NCI-H2227 (cell line): ENCODE measurements at regions not wholly inside any gene's neighbourhood (a gene's known extent, or its start where the extent isn't known, plus 50 kb on each side); places are given as distances from the start of the nearest gene placed in this dataset.

ENCODE experiments used
- DNase-seq: peaks from one replicate; lab custom pipeline; 2025; ENCODE audit not compliant: unreplicated experiment; lab: John Stamatoyannopoulos, UW

DNA sequence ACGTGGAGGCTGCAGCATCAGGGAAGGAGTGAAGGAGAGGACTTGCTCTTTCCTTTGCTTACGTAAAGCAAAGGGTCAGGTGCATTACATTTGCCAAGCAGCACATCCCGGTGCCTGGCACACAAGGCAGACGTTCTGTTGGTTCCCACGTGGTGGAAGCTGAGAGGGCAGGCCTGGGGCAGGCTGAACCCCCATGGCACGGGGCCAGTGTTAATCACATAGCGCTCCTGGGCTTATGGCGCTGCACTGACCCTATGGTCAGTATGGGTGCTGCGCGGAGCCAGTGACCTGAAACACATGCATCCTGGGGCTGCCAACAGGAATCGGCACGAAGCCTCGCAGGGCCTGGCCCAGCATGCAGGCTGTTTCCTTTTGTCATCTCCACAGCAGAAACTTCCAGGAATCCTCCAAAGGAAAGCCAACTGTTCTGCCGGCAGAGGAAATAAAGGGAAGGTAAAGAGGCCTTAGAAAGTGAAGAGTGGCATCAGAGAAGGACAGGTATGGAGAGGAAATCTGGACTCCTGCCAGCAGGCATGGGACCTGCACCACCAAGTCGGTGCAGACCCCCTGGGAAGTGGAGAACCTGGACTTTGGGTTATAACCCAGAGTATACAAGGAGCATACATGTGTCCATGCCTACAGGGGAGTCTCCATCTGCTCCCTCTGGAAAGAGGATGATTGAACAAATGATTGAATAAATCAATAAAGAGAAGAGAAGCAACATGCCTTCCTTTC is 560.2 kb downstream of the TCERG1L start:
- no peak for DNase-seq

DNA sequence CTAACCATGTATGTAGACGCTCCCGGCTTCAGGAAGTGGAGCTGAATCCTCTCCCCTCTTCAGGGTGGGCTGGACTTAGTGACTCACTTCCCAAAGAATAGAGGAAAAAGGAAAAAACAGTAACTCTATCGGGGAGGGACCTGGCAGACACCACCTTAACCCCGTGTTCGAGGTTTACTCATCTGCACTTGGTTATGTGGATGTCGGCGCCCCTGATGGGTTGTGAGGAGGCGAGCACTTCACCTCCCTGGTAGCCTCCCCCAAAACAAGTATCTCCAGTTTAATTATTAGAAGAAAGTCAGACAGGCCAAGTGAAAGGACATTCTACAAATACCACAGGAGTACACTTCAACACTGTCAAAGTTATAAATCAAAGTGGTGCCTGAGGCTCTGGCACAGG is 559.7 kb downstream of the TCERG1L start:
- no peak for DNase-seq

DNA sequence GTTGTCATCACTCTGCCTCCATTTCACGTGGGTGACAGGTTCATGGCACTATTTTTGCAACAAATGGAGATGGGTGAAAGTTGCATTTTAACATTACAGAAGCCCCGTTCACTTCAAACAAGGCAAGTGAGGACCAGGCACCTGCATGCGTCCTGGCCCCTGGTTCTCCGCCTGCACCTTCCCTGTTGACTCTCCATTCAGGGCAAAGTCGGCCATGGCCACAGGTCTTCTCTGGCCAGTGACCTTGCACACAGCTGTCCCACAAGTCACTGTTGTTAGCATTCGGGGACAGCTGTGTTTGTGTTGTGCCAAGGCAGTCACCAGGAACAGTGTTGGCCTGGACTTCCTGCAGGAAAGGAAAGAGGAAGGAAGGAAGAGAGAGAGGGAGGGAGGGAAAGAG is 554.9 kb downstream of the TCERG1L start:
- no peak for DNase-seq

DNA sequence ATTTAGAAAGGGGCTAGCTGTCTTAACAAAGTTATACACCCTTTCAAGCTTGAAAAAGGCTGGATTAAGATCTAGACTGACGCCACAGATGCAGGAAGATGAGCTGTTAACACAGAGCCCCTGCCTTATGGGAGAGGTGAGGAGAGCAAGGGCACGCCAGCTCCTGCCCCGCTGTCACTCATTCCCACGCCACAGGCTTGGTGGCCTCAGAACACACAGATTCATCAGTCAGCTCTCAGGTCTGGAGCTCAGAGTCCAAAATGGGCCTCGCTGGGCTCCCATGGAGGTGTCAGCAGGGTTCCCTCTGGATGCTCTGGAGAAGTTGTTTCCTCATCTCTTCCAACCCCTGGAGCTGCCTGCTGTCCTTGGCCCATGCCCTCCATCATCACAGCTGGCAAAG is 554.2 kb downstream of the TCERG1L start:
- no peak for DNase-seq

DNA sequence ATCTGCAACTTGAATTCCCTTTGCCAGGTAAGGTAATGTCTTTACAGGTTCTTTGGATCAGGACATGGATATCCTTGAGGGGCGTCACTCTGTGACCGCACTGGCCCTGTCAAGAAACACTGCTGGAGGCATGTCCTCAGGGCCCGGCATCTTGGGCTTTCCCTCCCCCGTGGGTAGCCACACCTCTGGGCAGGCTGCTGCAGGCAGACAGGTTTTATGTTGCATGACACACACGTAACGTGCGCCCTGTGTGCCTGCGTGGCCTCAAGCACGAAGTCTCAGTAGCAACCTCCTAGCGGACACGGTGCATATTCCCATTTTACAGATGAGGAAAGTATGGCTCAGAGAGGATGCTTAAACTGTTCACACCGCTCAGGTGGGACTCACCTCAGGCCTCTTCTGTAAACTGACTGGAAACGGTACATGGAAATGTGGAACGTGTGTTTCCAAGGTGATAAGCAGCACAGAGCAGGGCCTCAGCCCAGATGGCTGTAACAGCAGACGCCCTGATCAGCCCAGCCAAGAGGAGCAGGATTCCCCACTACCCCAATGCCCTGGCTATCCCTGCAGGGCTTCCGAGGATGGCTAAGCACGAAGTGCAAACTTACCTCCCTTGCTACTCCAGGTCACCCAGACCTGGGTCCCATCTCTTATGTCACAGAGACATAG is 553.6 kb downstream of the TCERG1L start:
- no peak for DNase-seq

DNA sequence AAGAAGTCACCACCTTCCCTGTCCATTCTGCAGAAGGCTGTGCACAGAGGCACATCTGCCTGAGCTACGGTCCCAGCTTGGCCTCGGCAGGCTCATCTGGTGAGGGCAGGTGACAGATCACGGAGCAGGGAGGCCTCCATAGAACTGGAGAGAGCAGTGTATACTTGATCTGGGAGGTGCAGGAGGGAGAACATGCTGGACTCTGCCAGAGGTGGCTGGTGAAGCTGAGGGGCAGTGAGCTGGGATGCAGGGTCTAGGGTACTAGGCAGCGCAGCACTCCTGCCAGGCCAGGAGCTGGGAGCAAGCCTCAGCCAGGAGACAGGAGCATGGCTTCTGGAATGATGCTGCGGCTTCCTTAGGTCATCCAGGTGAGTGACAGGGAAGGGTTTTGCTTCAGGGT is 553.0 kb downstream of the TCERG1L start:
- no peak for DNase-seq

DNA sequence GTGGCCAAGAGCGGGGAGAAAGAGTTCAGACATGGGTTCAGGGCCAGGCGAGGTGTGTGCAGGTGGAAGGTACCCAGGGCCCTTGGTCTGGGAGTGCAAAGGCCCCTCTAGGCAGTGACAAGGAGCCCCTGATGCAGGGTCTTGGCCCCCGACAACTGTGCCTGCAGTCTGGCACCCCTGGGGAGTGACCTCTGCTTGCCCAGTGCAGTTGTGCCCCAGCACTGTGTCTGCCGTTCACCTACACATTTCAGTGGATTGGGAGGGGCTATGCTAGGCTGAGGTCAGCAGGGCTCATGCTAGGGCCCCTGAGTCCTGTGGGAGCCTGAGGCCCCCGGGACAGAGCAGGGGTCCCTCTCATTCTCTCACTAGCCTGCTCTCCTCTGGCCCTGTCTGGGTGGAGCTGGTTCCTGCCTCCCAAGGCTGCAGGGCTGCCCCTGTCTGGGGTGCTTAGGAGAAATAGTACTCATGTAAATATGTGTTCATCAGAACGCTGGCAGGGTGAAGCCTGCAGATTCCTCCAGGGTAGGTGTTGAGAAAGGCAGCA is 550.4 kb downstream of the TCERG1L start:
- DNase-seq = no peak

DNA sequence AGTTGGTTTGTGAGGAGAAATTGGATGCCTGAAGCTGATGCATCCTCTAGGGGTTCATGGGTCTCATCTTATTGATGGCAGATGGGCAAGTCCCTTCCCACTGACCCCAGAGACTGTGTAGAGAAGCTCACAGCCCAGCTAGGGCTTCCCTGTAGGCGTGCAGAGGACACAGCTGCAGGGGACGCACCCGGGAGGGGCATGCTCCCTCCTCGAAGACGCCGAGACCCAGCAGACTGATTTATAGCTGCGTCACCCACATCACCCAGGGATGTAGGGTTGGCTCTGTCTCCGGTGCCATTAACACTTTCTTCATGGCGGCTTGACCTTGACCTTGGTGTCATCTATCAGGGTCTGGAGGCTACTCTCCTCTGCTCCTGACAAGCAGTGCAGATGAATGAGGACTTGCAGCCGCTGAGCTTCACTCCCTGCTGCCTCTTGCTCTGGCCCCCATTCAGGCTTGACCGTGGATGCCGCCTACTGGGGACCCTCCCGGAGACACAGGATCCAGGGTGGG is 549.7 kb downstream of the TCERG1L start:
- DNase-seq = no peak

DNA sequence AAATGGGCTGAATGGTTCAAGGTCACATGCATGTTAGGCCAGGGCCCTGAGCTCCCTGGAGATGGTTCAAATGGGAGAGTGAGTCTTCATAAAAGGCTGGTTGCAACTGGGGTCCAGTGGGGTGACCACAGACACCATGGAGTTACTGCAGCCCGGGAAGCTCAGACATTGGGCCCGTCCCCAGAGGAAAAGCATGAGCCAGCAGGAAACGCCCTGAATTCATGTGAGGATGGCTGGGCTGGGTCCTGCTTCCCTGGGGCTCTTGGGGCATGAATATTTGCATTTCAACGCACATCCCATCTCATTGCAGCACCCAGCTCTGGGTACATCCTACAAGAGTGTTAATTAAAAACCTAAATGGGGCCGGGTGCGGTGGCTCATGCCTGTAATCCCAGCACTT is 549.0 kb downstream of the TCERG1L start:
- DNase-seq = no peak

DNA sequence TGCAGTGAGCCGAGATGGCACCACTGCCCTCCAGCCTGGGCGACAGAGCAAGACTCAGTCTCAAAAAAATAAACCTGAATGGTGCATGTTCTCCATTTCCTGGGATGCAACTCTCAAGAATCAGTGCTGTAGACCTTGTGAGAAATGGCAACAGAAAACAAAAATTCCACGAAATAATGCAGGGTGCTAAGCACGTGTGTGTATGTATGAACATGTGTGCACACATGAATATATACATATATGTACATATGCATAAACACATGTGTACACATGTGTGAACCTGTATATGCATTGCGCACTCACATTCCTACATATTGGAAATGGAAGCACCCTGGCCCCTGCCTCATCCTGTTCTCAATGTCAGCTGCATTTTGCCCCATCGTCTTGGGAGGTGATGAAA is 548.5 kb downstream of the TCERG1L start:
- no peak for DNase-seq

DNA sequence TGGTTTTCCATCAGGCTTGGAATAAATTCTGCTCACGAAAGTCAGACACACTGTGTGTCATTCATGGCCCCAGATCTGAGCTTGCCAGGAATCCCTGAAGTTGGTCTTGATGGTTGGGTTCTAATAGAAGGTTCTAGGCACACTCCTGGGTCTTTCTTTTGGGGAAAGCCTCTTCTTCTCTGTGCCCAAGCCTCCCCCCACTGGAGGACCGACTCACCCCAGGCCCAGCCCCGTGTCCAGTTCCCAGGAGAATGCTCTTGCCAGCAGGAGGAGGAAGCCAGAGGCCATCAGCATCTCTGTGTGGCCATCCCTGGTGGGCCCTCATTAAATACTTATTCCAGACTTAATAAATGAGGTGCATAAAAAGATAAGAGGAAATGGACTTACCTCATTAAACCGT is 548.0 kb downstream of the TCERG1L start:
- DNase-seq = no peak

DNA sequence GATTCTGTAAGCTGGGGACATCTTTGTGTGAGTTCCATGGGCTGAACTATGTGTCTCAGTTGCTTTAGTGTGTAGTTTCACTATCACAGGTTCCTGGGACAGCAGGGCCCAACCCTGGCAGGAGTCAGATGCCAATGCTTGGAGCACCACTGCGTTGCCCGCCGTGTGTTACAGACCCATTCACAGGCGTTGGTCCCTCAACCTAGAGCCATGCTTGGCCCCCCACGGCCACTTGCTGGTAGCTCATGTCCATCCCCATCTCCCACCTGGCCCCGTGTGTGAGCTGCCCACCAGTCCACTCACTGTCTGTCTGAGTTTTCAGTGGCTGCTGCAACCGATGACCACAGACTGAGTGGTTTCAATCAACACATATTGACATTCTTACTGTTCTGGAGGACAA is 546.9 kb downstream of the TCERG1L start:
- DNase-seq = no peak

DNA sequence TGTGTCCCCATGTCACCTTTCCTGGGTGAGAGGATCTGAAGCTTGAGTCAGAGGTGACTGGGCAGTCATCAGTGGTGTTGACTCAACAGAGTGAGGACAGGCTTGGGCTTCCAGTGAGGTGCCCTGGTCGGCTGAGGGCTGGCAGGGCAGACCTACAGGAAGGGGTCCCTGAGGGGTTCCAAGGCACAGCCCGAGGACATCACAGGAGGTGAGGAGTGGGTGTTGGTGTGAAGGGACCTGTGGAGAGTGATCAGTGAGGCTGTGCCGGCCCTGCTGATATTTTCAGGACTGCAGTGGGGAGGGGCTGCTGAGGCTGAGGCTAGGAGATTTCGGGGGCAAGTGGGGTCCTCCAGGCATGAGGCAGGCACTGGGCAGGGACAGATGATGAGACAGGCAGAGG is 545.5 kb downstream of the TCERG1L start:
- DNase-seq = no peak

DNA sequence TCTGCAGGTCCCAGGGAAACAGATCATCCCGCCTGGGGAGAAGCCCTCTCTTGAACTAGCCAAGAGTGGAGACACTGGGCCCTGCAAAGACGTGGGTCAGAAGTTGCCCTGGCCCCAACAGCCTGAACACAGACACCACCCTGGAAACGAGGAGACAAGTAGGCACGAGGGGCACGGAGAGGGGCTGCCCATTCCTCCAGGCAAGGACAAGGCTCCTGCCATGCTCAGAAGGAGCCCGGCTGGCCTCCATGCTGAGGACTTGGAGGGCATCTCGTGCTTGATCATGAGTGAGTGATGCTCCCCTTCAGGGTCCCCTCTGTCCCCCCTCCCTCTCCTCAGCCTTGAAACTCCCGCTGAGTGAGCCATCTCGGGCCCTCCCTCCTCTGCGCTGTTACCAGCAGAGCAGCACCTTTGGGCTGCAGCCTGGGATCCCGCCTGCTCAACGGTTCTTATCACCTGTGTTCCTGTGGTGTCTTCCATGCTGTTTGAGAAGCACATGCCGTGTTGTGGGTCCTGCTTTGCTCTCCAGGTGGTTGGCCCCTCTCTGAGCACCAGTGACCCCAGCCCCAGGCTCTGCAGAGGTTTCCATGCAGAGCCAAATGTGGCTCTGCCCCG is 544.3 kb downstream of the TCERG1L start:
- DNase-seq = no peak

DNA sequence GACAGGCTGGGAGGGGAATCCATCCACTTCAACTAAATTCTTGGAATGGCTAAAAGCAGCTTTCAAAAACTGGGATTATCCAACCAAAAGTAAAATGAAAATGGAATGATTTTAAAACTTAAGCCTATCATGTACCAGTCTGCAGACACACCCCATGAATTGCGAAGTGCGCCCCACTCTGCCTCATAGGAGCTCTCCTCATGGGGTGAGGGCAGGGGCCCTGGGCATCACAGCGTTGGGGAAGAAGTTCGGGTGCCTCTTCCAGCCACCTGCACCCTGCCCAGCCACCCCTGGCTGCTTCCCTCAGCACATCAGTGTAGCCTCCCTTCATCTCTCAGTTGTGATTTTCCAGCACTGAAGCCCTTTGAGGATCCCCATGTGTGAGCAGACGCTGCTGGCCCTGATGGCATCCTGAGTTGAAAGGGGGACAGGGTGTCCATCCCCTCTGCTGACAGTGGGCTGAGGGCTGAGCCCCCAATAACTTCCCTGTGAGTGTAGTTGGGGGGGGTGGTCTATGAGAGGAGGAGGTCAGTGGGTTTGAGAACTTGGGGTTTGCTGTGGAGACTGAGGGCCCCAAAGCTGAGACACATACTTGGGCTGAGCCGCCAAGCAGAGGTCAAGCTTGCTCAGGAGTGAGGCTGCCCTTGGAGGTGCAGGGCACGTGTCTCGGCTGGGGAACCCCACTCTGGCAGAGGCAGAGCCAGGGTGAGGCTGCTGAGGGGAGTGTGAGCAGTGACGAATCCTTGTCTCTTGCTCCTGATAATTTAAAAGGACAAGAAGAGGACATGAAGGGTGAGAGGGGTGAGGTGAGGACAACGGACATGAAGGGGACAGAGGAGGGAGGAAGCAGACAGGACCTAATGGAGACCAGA is 542.1 kb downstream of the TCERG1L start:
- no peak for DNase-seq

DNA sequence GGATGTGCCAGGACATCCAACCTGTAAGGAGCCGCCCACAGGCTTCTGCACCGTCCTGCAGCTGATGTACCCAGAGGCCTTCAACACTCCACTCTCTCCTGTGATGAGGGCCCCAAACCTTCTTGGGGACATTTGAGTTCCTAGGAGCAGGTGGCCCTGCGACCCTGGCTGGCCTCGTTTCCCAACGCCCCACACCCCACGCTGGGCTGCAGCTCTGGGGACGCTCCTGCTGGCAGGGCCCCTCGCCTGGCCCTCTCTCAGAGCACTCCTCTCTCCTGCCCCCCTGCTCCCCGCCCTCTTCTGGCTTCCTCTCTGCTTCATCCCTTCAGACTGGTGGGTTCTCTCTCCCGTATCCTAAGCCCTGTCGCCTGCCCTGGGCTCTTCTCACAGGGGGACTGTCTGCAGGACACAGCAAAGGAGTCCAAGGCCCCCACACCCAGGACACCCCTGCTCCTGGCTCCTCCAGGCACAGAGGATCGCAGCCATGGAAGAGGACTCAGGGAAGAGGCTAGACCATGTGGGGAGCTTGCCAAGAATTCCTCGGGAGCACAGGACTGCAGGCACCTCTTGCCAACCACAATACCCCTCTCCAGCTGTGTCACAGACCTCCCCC is 541.4 kb downstream of the TCERG1L start:
- DNase-seq = no peak

DNA sequence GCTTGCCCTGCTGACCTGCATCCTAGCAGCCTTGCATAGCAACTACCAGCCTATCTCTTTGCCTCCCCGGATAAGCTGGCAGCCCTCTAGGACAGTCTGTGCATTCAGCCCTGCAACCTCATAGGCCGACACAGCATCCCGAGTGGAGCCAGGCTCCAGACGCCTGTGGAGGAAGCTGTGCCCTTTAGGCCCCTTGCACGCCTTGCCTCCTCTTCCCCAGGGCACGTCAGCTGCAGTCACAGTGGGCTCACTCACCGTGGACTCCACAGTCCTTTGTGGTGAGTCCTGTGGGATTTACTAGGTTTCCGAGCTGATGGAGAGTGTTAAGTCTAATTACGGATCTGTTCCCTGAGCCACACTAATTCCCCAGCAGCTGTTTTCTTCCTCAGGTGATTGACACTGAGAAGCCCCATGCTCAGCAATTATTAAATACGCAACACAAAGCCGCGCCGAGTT is 540.0 kb downstream of the TCERG1L start:
- DNase-seq = no peak

DNA sequence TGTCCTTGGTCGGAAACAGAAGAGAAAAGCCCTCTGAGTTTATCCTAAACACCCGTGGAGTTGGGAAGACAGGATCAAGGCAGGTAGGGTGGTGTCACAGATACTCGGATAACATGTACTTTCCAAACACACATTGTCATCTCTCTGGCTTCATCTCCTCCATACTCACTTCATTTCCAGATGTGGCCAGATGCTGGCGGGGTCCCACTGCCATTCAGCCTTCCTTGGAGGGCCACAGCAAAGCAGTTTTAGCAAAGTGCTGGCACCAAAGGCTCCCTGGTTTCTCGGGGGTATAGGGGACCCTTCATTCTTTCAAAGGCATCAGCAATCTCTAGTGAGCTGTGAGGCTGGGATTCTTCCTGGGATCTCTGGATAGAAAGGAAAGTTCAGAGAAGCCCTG is 539.5 kb downstream of the TCERG1L start:
- DNase-seq = no peak

DNA sequence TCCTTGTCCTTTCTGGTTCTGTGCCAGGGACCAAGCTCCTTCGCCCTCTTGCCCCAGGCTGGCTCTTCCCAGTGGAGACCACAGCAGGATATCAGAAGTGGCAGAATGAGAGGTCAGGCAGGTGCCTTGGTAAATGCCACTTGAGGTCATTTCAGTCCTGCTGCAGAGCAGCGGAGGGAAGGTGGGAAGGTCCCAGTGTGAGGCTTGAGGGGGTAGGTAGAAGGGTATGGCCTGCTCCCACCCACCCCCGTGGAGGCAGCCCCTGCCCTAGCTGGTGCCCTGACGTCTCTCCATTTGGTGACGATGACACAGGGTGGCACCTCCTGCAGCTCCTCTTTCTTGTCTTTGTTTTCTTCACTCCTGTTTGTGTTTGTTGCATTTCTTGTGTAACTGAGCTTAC is 538.8 kb downstream of the TCERG1L start:
- no peak for DNase-seq

DNA sequence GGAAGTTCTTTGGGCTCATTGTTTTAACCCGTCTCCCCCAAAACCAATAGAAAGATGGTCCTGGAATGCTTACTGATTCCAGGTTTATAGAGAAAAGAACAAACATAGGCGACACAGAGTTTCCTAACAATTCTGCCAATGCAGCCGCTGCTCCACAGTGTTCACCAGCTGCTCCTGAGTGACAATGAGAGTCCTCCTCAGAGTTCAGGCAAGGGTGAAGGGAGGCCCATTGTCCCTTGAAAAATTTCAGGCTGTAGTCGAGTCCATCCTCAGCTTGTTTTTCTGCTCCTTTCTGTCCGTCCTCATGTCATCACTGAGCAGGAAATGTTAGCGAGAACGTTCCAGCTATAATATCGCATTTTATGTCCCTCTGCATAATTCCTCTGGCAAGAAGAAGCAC is 537.6 kb downstream of the TCERG1L start:
- DNase-seq = no peak

DNA sequence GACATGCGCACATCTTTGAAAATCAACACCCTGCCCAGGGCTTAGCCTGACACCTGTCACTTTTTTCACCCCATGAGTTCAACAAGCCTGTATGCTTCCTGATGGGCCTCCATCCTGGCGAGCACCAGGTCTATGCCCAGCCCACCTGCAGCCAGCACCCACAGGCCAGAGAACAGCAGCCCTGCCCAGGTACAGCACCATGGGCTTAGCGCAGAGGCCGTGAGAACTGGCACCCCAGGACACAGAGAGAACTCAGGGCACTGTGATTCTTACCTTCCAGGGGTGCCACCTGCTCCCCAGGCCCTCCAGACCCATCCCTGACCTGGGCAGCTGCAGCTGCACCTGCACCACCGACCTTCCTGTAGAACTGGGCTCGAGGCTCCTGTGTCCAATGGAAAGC is 536.6 kb downstream of the TCERG1L start:
- DNase-seq = no peak
